ENCODE measurements at regions not wholly inside any gene's neighbourhood (a gene's known extent, or its start where the extent isn't known, plus 50 kb on each side); places are given as distances from the start of the nearest gene placed in this dataset.

DNA sequence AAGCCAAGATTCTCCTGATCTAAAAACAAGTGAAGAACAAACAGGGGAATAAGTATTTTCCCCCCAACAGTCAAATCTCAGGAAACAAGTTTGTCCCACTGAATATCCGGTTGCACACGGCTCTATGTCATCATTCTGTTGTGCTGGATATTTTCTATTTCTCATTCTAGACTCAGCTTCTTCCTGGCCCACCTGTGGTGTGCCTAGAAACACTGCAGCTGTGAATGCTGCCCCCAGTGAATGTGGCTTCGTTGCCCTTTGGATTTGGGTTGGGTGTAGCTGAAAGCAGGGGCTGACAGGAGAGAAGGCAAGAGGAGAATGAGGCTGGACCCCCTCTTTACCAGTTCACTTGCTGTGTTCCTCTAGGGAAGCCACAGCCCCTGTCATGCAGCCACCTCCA, 181.2 kb upstream of the PROK2 start:
- peaks cover 0 to 5% (median 0%) of the 10 kb centered on the region in 7 donors for H3K9me3 Mint-ChIP-seq
- H3K27me3 ChIP-seq (ENCODE audit: control insufficient read depth in 2 of 2, insufficient read depth in 2 of 2, low read length in 2 of 2), result no peaks in the 10 kb centered on the region
- H3K4me3 ChIP-seq (replicated peaks in 1 of 3; ENCODE audit: low read depth in 2 of 3, low read length in 3 of 3), result no peak overlapping the region
- no peak overlapping the region for H3K4me2 ChIP-seq (replicated peaks; ENCODE audit: extremely low read depth, low read length, poor library complexity, severe bottlenecking)
- intact Hi-C loops (cut with micrococcal nuclease), result no loop called here
- H3K4me3 Mint-ChIP-seq, result no peak overlapping the region
- H3K79me2 ChIP-seq (ENCODE audit: insufficient read depth, low read length), result no peaks in the 10 kb centered on the region
- H3K9ac ChIP-seq (ENCODE audit: insufficient read depth, low read length, poor library complexity, severe bottlenecking), result no peak overlapping the region
- H3K36me3 ChIP-seq (replicated peaks in 1 of 2; ENCODE audit: control insufficient read depth in 1 of 2, insufficient read depth in 2 of 2, low read length in 2 of 2), result no peaks in the 10 kb centered on the region
- no peaks in the 10 kb centered on the region for H3K4me1 ChIP-seq (ENCODE audit: control insufficient read depth in 1 of 2, insufficient read depth in 2 of 2, low read length in 2 of 2)
- no peak overlapping the region for H3K27ac Mint-ChIP-seq
- no peaks in the 10 kb centered on the region for H4K20me1 ChIP-seq (ENCODE audit: insufficient read depth, low read length)
- TF ChIP-seq, protein P1, sequence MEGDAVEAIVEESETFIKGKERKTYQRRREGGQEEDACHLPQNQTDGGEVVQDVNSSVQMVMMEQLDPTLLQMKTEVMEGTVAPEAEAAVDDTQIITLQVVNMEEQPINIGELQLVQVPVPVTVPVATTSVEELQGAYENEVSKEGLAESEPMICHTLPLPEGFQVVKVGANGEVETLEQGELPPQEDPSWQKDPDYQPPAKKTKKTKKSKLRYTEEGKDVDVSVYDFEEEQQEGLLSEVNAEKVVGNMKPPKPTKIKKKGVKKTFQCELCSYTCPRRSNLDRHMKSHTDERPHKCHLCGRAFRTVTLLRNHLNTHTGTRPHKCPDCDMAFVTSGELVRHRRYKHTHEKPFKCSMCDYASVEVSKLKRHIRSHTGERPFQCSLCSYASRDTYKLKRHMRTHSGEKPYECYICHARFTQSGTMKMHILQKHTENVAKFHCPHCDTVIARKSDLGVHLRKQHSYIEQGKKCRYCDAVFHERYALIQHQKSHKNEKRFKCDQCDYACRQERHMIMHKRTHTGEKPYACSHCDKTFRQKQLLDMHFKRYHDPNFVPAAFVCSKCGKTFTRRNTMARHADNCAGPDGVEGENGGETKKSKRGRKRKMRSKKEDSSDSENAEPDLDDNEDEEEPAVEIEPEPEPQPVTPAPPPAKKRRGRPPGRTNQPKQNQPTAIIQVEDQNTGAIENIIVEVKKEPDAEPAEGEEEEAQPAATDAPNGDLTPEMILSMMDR (IDR thresholded peaks at IDR 0.05), result no peak
- DNase-seq, result no peak
- no peak overlapping the region for H3K27ac ChIP-seq (ENCODE audit: low read depth in 1 of 2, low read length in 2 of 2)
- 90% methylated on average over 2 of the region's 3 CpGs for WGBS (ENCODE audit: insufficient coverage)
- no peaks in the 10 kb centered on the region for H3K9me3 ChIP-seq (replicated peaks in 1 of 2; ENCODE audit: control insufficient read depth in 1 of 2, insufficient read depth in 1 of 2, low read length in 2 of 2)
- no peaks in the 10 kb centered on the region for H3K36me3 Mint-ChIP-seq
- peaks cover 7 to 23% (median 20%) of the 10 kb centered on the region in 3 donors for H3K27me3 Mint-ChIP-seq (ENCODE audit: low read depth in 3 of 3)
- H3K4me1 Mint-ChIP-seq, result no peaks in the 10 kb centered on the region
- H2AFZ ChIP-seq (ENCODE audit: insufficient read depth, low read depth, low read length, poor library complexity, severe bottlenecking), result no peak overlapping the region

DNA sequence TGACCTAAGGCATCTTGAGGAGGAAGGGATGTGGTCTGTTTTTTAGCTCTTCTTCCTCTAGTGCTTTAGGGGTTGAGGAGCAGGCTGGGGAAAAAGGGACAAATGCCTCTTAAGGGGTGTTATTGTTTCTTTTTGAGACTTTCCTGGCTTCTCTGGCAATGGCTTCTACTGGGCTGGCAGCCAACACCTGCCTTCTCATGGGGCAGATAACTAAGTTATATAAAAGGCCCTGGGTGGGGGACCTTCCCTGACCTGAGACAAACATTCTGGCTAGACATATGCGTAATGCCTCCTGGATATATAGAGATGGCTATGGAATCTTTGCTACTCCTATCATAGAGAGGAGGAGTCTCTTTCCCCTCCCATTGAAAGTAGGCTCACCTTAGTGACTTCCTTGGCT, 179.2 kb upstream of the PROK2 start:
- no peaks in the 10 kb centered on the region for H3K36me3 Mint-ChIP-seq
- no peaks in the 10 kb centered on the region for H3K36me3 ChIP-seq (replicated peaks in 1 of 2; ENCODE audit: control insufficient read depth in 1 of 2, insufficient read depth in 2 of 2, low read length in 2 of 2)
- peaks cover 0 to 4% of the 10 kb centered on the region in 2 donors for H3K27me3 ChIP-seq (ENCODE audit: control insufficient read depth in 2 of 2, insufficient read depth in 2 of 2, low read length in 2 of 2)
- no peak overlapping the region for H3K4me3 ChIP-seq (replicated peaks in 1 of 3; ENCODE audit: low read depth in 2 of 3, low read length in 3 of 3)
- no peak overlapping the region for H3K27ac ChIP-seq (ENCODE audit: low read depth in 1 of 2, low read length in 2 of 2)
- H3K9me3 Mint-ChIP-seq, result peaks cover 0 to 5% (median 0%) of the 10 kb centered on the region in 7 donors
- H3K4me1 ChIP-seq (ENCODE audit: control insufficient read depth in 1 of 2, insufficient read depth in 2 of 2, low read length in 2 of 2), result no peaks in the 10 kb centered on the region
- H3K9me3 ChIP-seq (replicated peaks in 1 of 2; ENCODE audit: control insufficient read depth in 1 of 2, insufficient read depth in 1 of 2, low read length in 2 of 2), result no peaks in the 10 kb centered on the region
- DNase-seq, result no peak
- intact Hi-C loops (cut with micrococcal nuclease), result no loop called here
- H3K27ac Mint-ChIP-seq, result no peak overlapping the region
- no peak overlapping the region for H2AFZ ChIP-seq (ENCODE audit: insufficient read depth, low read depth, low read length, poor library complexity, severe bottlenecking)
- no peaks in the 10 kb centered on the region for H3K79me2 ChIP-seq (ENCODE audit: insufficient read depth, low read length)
- no peak overlapping the region for H3K9ac ChIP-seq (ENCODE audit: insufficient read depth, low read length, poor library complexity, severe bottlenecking)
- WGBS (ENCODE audit: insufficient coverage), result no CpG with 5 or more reads among the region's 1 CpG
- no peak overlapping the region for H3K4me3 Mint-ChIP-seq
- no peak overlapping the region for H3K4me2 ChIP-seq (replicated peaks; ENCODE audit: extremely low read depth, low read length, poor library complexity, severe bottlenecking)
- H3K4me1 Mint-ChIP-seq, result no peaks in the 10 kb centered on the region
- no peaks in the 10 kb centered on the region for H4K20me1 ChIP-seq (ENCODE audit: insufficient read depth, low read length)
- peaks cover 7 to 25% (median 23%) of the 10 kb centered on the region in 3 donors for H3K27me3 Mint-ChIP-seq (ENCODE audit: low read depth in 3 of 3)
- TF ChIP-seq, protein P1 (IDR thresholded peaks at IDR 0.05), result no peak
